HG03565 (cell line): ENCODE measurements at regions not wholly inside any gene's neighbourhood (a gene's known extent, or its start where the extent isn't known, plus 50 kb on each side); places are given as distances from the start of the nearest gene placed in this dataset.
"Not testable (repeated sequence)": the region's sequence is repeated elsewhere in the genome, so short reads cannot be mapped to it uniquely, and the experiment has no call there.

Experiments
- ATAC-seq: cut with Tn5 transposase; IDR thresholded peaks from one replicate; pipeline ENCODE4 v1.9.1; 2021; ENCODE audit warnings: mild to moderate bottlenecking, moderate library complexity; ENCODE audit not compliant: unreplicated experiment

GRCh38 chr16:79988721-79989220, 388.2 kb upstream of the MAF start:
- ATAC-seq: no peak

- ATAC-seq: no peak
Observed at GRCh38 chr16:79988089-79988488, 387.6 kb upstream of the MAF start.

GRCh38 chr16:79986352-79986751, 385.8 kb upstream of the MAF start:
- ATAC-seq: no peak

- ATAC-seq: no peak
Observed at GRCh38 chr16:79985606-79986005, 385.1 kb upstream of the MAF start.

DNA sequence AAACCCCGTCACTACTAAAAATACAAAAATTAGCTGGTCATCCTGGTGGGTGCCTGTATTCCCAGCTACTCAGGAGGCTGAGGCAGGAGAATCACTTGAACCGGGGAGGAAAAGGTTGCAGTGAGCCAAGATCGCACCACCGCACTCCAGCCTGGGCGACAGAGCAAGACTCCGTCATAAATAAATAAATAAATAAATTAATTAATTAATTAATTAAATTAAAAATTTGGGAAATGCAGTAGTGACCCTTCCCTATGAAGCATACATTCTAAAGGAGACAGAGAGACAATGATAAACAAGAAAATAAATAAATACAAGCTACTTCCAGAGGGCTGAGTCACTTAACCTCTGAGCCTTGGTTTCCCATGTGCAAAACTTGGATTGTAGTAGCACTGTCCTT, 383.6 kb upstream of the MAF start:
- not testable (repeated sequence) for ATAC-seq

GRCh38 chr16:79982862-79983261, 382.3 kb upstream of the MAF start:
- ATAC-seq: no peak

- no peak for ATAC-seq
Observed at GRCh38 chr16:79982361-79982760, 381.8 kb upstream of the MAF start.

GRCh38 chr16:79981814-79982213, 381.3 kb upstream of the MAF start:
- no peak for ATAC-seq

- ATAC-seq: no peak
Observed at GRCh38 chr16:79980650-79981521, 380.3 kb upstream of the MAF start.

- no peak for ATAC-seq
Observed at GRCh38 chr16:79977940-79978836, 377.7 kb upstream of the MAF start.

- no peak for ATAC-seq
Observed at GRCh38 chr16:79973320-79973719, 372.8 kb upstream of the MAF start.

DNA sequence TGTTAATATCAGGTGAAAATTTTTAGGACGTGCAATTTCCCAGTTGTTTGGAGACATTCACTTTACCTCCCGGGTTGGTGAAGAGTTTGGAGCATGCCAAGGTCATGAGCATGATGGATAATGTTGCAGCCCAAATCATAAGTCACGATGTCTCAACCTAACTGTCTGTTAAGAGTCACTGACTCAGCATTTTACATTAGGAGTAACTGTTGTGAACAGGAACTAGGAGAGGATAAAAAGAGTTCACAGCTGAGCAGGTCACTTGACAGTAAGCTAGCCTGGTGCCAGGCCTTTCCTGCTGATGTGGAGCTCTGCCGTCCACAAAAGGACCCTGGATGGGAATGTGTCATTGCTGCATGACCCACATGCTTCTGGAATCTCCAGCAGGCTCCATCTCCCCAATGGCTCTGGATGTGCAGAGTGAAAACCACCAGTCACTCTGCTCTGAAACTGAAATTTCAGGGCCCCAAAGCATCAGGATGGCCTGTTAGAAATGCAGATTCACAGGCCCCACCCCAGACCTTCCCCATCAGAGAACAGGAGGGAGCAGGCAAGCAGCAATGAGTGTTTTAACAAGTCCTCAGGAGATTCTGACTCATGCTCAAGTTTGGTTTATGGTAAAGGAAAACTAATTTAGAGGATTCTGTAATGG, 371.6 kb upstream of the MAF start:
- ATAC-seq: no peak

GRCh38 chr16:79971237-79971572, 370.7 kb upstream of the MAF start:
- no peak for ATAC-seq

DNA sequence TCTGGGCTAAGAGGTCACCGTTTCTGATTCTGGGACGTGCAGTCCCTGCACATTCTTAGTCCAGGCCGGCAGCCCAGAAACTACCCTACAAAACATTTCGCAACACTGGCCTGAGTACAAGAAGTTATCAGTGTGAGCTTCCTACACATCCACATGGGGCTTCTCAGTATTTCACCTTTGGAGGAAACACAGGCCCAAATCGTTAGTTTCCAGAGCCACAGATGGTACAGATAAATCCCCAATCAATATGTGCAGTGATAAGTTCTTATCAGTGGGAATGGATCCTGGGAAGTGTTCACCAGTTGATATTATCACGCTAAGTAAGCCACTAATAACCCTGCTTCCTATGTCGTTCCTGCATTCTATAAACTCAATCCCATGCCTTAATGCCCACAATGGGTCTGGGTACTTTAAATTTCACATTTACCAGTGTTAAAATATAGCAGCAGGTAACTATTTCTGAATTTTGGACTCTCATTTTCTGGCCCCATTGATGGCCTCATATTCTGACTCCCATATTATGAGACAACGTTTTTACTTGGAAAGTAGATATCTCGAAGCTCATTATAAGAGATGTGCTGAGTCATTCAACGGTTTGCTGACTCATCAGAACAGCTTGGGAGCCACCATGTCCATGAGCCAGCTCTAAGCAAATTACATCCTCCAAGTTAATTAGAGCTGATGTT, 370.2 kb upstream of the MAF start:
- ATAC-seq: no peak

DNA sequence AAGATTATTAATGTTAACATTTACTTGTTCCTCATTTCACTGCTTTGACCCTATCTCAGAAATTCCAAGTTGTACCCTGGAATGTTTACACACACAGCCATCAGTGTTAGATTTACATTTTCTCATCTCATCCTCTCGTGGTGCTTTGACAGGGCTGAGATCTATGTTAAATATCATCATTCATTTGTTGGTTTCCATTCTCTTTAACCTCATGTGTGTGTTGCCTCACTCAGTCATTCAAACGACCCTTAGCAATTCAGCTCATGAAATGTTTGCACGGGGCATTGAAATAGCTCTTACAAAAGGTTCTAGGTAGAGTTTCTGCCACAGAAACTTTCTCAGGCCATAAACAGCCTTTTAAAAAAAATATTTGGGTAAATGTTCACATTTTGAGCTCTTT, 369.6 kb upstream of the MAF start:
- no peak for ATAC-seq

GRCh38 chr16:79969458-79969857, 368.9 kb upstream of the MAF start:
- no peak for ATAC-seq

- no peak for ATAC-seq
Observed at GRCh38 chr16:79966226-79966625, 365.7 kb upstream of the MAF start.

- ATAC-seq: no peak
Observed at GRCh38 chr16:79965718-79966117, 365.2 kb upstream of the MAF start.

- ATAC-seq: no peak
Observed at GRCh38 chr16:79964104-79964503, 363.6 kb upstream of the MAF start.

GRCh38 chr16:79962962-79963361, 362.4 kb upstream of the MAF start:
- no peak for ATAC-seq

DNA sequence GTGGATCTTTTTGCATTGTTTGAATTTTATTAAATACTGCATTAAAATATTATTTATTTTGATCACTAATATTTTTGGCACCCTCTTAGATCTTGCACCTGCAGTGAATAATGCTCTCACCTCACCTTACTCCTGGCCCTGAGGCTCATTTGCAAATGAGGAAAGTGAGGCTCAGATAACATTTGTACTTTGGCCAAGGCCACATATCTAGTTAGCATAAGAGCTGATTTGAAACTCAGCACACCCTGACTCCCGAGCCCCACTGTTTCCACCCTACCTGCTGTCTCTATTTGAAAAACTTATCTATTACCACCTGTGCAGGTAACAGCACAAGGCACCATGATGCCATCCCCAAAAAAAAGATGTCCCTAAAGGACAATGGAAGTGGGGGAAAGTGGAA, 358.7 kb upstream of the MAF start:
- ATAC-seq: no peak
